Right renal pelvis (tissue), 4 donors: ENCODE measurements at regions not wholly inside any gene's neighbourhood (a gene's known extent, or its start where the extent isn't known, plus 50 kb on each side); places are given as distances from the start of the nearest gene placed in this dataset.
A peak's percentile ranks its signal among the peaks of the same experiment; 100 is the strongest.
"Not testable (repeated sequence)": the region's sequence is repeated elsewhere in the genome, so short reads cannot be mapped to it uniquely, and the experiment has no call there.

Source experiments
- DNase-seq, 4 donors: peaks; one replicate each; pipeline ENCODE4 v3.0.0-alpha.2; 2013; ENCODE audit warnings: low read depth in 4 of 4, low spot score in 3 of 4, missing footprints in 1 of 4

DNA sequence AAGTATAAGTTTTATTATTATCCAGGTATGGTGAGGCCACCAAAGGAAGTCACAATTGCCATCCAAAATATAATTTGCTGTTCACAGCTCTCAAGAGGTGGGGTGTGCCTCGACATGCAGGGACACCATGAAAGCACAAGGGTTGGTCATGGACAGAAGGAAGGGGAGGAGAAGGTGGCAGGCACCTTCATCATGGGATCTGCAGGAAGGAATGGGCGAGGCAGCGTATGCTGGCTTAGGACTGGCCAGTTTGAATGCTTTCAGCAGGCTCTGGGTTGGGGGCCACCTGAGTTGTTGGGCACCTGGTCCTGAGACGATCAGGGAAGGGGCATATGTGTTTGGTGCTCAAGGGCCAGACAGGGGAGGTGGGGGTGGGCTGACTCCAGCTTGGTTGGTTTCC is 777.2 kb upstream of the TPTE start:
- not testable (repeated sequence) for DNase-seq

DNA sequence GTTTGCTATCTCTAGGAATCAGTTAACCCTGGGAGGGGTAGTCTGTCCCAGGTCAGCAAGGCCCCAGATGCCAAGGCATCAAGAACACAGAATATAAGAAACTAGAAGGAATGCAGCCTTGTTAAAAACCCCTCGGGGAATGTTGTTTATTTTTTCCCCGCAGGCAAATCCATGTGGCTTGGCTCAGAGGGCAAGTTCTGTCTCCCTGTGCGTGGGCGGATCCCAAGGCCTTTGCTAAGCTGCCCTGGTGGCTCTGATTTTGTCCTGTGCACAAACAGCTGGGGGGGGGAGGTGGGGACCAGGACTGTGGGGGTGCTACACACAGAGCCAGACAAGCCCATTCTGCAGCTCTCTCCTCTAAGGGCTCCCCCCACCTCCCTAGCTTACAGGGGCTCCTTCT is 776.8 kb upstream of the TPTE start:
- peak in 1 of 4 donors; percentile 1 for DNase-seq

DNA sequence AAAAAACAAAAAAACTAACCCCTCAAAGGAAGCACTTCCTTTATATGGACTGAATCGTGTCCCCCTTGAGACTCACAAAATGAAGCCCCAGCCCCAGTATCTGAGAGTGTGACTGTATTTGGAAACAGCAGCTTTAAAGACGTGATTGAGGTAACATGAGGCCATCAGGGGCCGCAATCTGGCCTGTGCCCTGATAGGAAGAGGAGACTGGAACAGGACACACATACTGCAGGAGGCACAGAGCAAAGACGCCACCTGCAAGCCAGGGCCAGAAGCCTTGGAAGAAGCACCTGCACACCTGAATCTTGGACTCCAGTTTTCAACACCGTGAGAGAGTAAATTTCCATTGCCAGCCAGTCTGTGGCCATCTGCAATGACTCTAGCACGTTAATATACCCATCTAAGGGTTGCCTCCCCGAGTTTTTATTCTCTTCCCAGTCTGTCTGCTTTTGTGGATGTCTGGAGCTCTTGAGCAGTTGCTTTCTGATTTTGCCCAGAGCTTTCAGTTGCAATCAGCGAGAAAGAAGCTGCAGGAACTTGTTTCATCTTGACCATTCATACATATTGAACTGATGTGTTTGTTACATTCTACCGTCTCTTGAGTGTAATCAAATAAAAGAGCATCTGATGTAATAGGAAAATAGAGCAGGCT is 775.8 kb upstream of the TPTE start:
- not testable (repeated sequence) for DNase-seq

DNA sequence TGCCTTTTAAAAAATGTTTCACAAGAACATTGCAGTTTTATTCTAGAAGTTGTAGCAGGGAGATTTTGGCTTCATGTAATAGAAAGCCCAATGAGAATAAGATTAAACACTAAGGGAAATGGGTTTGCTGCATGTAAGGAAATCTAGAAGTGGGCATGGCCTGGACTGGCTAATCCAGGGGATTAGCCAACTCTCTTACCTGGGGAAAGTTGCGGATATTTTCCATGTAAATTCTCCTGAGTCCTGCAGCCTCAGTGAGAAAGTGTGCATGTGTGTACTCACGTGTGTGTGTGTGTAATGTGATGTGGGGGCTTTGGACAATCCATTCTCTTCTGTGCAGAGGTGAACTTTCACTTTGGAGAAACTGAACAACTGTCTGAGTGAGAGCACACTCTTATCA is 775.1 kb upstream of the TPTE start:
- not testable (repeated sequence) for DNase-seq

DNA sequence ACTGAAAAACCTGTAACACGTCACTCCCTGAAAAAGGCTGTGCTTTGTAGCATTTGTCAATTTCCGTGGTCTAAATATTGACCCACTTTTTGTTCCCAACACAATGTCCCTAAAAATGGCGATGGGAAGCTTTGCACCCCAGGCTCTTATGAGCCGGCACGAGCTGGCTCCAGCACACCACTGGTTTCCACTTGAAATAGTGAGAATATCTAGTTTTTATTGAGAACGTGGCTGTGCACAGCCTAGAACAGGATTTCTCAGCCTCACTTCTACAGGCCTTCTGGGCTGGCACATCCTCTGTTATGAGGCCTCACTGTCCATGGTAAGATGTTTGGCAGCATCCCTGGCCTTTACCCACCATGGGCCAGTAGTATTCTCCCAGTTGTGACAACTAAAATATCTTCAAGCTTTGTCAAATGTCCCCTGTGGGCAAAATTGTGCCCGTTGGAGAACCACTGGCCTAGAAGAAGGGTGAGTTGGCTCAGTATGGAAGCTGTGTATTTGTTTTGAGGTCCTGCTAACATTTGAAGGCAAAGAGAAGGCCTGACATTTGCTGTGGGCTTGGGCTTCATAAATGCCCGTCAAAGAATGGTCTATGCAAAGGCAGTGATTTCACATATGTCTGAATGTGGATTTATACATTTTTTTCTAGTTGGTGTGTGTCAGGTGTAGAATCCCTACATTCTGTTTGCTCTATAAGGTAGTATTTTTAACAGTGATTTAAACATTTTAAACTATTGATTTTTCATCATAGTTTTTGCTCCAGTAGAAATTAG is 774.4 kb upstream of the TPTE start:
- not testable (repeated sequence) for DNase-seq

DNA sequence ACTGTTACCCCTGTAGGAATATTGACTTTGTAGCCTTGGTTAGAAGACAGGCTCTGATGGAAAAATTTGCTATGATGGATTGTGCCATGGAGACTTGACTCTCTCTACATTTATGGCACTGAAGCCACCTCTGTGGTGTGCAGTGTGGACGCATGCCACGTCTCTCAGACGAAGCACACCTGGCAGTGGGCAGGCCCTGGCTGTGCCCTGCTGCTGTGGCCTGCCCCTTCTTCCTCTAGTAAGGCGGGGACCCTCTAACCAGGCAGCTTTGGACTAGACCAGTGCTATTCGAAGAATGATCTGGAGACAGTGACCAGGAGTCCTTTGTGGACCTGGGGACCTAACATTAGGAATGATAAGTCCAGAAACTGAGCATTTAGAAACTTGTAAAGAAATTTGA is 773.5 kb upstream of the TPTE start:
- DNase-seq: not testable (repeated sequence)

DNA sequence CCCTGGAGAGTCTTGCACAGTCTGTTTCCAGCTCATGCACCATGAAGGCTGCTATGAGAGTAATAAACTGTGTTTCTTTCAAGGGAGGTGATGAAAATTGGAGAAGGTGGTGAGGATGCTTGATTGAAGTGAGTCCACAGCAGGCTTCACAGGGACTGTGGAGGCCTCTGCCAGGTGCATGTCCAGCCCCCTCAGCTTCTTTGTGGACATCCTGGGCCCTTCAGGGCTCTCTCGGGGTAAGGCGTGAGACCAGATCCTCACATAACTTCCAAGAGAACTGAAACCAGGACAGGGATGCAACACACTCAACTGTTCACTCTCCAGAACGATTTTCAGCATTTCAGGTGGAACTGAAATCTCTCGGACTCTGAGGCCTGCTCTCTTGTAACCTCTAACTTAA is 772.9 kb upstream of the TPTE start:
- not testable (repeated sequence) for DNase-seq

DNA sequence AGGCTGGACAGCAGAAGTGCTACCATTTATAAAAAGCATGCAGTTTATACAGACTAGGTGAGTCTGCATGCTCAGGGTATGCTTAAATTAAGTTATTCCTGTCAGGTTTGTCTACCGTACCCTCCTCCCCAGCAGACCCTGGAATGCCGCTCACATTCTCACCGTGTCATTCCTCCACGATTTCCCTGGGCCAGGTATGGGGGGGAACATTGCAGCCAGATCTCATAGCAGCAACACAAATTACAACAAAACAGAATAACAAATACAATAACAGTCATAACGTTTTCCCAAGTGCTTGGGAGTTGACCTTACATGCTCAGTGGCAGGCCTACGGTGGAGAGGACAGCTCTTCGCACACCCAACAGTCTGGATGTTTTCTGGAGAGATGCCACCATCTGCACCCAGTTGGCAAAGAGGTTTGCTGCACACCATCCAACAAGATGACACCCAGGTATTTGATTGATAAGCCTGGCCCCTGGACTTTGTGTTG is 771.6 kb upstream of the TPTE start:
- not testable (repeated sequence) for DNase-seq

DNA sequence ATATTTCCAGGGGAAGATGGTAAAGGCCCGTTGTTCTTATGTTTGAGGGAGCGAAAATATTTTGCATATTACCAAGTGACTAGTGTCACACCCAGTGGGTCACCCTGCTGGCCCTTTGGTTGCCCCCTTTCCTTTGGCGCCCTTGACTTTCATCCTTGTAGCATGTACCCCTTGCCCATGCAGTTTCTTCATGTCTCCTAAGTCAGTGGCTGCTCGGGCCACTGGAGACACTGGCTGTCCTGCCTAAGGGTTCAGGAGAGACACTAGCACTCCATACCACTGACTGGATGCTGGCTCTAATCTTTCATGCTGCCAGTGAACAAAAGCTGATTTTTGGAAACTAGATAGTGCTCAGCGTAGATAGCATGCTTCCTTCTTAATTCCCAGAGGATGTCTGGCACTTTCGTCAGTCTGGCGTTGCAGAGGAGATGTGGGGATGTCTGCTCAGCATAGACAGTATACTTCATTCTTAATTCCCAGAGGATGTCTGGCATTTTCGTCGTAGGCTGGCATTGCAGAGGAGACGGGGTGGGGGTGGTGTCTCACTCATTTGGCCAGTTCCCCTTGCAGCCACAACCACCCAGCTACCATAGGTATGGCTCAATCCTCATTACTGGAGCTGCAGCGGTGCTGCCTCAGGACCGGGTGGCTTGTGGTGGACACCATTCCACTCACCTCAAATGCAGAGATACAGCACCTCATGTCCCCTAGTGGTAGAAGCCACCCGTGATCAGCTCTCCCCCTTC is 770.9 kb upstream of the TPTE start:
- no peak for DNase-seq

DNA sequence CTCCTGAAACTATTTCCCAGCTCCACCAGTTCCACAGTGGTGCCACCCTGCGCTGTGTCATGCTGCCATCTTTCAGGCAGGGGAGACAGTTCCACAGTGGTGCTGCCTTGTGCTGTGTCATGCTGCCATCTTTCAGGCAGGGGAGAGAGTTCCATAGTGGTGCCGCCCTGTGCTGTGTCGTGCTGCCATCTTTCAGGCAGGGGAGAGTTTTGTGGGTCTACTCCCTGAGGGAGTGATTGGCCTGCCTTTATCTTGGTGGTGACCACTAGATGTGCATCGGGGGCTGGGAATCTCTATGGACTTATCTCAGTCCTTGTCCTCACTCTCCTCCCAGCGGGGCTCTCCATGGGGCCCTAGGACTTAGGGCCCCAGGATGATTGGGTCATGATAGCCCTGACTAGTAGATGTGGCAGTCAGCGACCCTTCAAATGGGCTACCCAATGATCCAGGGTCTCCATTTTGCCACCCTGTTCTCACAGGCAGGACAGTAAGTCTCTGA is 770.2 kb upstream of the TPTE start:
- DNase-seq: not testable (repeated sequence)

DNA sequence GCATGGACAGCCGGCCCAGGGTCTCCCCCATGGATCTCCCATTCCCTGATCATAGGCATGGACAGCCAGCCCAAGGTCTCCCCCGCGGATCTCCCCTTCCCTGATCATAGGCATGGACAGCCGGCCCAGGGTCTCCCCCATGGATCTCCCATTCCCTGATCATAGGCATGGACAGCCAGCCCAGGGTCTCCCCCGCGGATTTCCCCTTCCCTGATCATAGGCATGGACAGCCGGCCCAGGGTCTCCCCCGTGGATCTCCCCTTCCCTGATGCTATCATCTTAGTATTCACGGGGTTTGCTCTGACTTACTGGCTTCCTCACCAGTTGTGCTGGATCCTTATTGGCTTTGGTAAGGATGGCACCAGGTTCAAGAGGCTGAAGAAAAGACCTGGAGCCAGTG is 769.4 kb upstream of the TPTE start:
- DNase-seq: not testable (repeated sequence)

DNA sequence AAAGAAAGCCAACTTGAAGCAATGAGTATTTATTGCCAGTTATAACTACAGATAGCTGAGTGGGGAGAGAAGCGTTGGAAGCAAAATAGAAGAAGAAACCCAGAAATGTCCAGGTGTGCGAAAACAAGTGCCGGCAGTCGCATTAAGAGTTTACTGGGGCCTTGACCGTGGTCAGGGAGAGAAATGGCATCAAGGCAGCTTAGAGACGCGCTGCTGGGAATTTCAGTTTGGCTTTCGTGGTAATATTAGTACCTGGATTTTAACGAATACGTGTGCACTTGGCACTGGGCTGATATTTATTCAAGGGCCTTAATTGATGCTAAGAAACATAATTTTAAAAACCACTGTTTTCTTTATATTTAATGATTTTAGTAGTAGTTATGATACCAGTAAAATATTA is 767.9 kb upstream of the TPTE start:
- DNase-seq: not testable (repeated sequence)

DNA sequence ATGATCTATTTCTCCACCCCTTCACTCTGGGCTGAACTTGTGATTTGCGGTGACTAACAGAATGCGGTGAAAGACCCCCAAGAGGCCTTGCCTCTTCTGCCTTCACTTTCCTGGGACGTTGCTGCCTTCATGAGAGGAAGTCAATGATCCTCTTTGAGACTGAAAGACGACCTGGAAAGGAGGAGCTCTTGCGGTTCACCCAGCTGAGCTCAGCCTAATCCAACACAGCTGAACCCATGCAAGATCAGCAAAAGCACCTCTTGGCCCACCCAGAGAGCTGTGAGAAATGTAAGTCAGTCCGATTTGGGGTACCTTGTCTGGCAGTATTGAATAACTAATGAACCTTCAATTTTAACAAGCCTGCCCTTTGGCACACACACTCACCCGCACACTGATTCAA is 767.4 kb upstream of the TPTE start:
- DNase-seq: no peak

DNA sequence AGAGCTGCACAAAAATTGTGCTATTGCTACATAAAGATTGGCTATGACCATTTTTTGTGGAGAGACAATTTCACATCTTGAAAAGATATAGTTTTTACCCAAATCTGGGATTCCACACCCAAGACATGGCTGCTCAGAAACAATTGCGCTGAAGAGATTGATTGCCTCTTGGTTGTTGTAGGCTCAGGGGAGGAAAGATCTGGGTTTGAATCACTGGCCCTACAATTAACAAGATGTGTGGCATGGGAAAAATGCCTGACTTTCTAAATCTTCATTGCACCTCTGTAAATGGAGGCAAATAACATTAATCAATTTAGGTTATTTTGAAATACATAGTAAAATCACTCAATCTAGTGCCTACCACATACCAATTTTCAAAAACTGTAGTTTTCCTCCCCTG is 766.9 kb upstream of the TPTE start:
- DNase-seq: not testable (repeated sequence)

DNA sequence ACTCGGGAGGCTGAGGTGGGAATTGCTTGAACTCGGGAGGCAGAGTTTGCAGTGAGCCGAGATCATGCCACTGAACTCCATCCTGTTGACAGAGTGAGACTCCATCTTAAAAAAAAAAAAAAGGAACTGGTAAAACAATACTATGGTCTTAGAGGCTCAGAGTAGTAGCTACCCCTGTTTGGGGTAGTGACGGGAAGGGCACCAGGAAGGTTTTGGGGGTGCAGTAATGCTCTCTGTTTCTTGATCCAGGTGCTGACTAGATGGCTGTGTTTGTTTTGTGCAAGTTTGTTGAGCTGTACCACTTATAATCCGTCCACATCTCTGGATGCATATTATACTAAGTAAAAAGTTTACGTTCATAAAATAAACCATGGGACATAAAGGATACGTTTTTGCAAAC is 765.8 kb upstream of the TPTE start:
- DNase-seq: no peak

DNA sequence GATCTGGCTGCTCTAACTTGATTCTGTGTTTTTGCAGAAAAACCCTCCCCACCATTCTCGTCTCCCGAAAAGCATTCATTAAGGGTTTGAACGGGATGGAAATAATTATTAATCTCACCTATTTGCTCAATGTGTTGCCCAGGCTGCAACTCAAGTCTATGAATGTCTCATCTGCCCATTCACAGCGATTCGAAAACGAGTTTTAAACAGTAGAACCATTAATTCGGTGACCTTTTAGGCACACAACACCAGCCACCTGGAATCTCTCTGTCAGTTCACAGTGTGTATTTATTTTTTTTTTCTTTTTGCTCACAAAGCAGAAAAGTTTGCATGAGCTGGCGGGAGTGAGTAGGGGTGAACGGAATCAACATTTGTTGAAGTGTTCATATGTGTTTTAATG is 764.7 kb upstream of the TPTE start:
- no peak for DNase-seq

DNA sequence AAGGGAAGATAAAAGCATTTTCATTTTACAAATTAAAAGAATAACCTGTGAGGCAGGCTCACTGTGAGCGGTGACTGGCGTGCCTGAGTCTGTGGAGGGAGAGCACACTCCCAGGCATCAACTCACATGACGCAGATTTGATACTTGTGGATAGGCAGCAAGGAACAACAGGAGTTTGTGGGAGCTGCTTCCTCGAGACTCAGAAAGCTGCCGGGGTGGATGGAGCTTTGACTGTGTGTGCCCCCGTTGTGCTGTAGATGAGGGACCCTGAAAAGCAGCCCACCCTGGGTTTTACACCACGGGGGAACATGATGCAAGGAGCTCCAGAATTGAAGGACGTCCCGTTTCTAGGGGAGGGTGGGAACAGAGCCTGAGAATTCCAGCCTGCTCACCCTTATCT is 764.3 kb upstream of the TPTE start:
- DNase-seq: not testable (repeated sequence)

DNA sequence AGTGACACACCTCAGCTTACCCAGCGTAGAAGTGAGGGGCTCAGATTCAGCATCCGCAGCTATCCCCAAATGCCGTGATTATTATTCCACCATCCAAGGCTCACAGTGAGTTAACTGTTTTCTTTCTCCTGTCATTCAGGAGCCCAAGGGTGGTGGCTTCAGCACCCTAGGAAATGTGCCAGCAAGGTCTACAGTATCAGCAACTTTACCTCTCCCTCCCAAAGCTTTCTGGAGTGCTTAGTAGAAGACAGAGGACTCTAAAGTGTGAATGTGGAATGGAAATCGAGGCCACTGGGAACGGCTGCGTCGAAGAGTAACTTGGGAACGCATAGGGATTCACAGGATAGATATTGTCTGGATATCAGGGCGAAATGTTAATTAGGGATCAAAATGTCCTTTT is 763.8 kb upstream of the TPTE start:
- not testable (repeated sequence) for DNase-seq

DNA sequence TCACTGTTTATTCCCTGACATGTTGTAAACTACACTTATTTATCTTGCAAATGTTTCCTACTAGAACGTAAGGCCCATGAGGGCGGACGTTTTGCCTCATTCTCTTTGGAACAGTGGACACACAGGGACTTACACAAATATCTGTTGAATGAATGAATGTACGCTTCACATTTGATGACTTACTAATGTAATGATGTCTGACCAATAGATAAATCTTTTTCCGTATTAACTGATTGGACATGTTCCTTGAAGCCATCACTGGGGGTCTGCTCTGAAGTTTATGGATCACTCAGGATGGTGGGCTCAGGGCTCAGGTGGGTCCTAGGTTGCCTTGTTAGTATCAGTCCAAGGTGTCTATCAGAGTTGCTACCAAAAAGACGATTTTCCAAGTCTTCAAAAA is 763.2 kb upstream of the TPTE start:
- DNase-seq: no peak

DNA sequence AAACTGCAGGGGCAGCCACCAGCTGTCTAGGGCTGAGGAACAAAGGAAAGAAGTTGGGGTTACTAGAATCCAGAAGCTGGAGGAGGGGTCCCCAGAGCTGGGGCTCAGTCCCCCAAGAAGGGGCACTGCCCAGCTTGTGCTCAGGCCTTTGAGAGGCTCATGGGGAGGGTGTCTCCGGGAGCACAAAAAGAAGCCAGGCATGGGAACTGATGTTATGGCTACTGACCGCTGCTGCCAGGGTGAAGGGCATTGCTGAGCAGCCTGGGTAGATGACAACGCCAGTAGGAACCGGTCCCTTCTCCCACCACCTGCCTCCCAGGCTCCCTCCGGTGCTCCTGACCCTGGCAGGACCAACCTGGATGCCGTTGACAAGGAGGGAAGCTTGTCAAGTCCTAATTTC is 762.5 kb upstream of the TPTE start:
- DNase-seq: no peak

DNA sequence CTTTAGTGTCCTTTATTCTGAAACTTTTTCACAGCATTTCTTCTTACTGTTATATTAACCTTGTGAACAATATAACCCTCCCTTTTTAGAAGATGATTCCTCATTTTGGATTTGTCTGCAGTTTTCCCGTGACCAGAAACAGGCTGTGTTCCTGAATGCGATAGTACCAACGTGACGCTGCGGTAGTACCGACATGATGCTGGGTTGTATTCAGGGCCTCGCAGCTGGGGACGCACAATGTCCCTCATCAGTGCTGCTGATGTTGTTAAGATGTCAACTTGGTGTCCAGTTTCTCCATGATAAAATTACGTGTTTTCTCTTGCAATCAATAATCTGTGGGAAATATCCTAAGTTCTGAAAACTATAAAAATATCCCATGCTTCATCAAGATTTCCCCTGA is 761.4 kb upstream of the TPTE start:
- no peak for DNase-seq
